Ishikawa (cell line): ENCODE measurements at regions not wholly inside any gene's neighbourhood (a gene's known extent, or its start where the extent isn't known, plus 50 kb on each side); places are given as distances from the start of the nearest gene placed in this dataset.

Experiments used
- CEBPB ChIP-seq: IDR thresholded peaks from 2 replicates; pipeline ENCODE4 v1.6.1; 2012
- CREB1 ChIP-seq: IDR thresholded peaks from 2 replicates; pipeline ENCODE4 v1.6.1; 2012; ENCODE audit warnings: low read depth
- EGR1 ChIP-seq: IDR thresholded peaks from 2 replicates; pipeline ENCODE4 v1.6.1; 2012
- EP300 ChIP-seq: IDR thresholded peaks from 2 replicates; pipeline ENCODE4 v1.6.1; 2012; ENCODE audit warnings: borderline replicate concordance
- FOXM1 ChIP-seq: IDR thresholded peaks from 2 replicates; pipeline ENCODE4 v1.6.1; 2012; ENCODE audit warnings: low read depth, borderline replicate concordance
- MAX ChIP-seq: IDR thresholded peaks from 2 replicates; pipeline ENCODE4 v1.6.1; 2012
- NFIC ChIP-seq: IDR thresholded peaks from 2 replicates; pipeline ENCODE4 v1.6.1; 2012
- RAD21 ChIP-seq: IDR thresholded peaks from 2 replicates; pipeline ENCODE4 v1.6.1; 2012; ENCODE audit warnings: low read depth
- TAF1 ChIP-seq: IDR thresholded peaks from 2 replicates; pipeline ENCODE4 v1.6.1; 2012; ENCODE audit warnings: low read depth, mild to moderate bottlenecking
- TCF12 ChIP-seq: IDR thresholded peaks from 2 replicates; pipeline ENCODE4 v1.6.1; 2012; ENCODE audit warnings: low read depth
- TEAD4 ChIP-seq: IDR thresholded peaks from 2 replicates; pipeline ENCODE4 v1.6.1; 2012
- USF1 ChIP-seq: IDR thresholded peaks from 2 replicates; pipeline ENCODE4 v1.6.1; 2012
- YY1 ChIP-seq: IDR thresholded peaks from 2 replicates; pipeline ENCODE4 v1.6.1; 2012; ENCODE audit warnings: low read depth
- ZBTB7A ChIP-seq: IDR thresholded peaks from 2 replicates; pipeline ENCODE4 v1.6.1; 2012; ENCODE audit warnings: low read depth
- TF ChIP-seq, protein P1 (sequence below): IDR thresholded peaks from 2 replicates; pipeline ENCODE4 v1.6.1; 2012; ENCODE audit warnings: low read depth, mild to moderate bottlenecking

DNA sequence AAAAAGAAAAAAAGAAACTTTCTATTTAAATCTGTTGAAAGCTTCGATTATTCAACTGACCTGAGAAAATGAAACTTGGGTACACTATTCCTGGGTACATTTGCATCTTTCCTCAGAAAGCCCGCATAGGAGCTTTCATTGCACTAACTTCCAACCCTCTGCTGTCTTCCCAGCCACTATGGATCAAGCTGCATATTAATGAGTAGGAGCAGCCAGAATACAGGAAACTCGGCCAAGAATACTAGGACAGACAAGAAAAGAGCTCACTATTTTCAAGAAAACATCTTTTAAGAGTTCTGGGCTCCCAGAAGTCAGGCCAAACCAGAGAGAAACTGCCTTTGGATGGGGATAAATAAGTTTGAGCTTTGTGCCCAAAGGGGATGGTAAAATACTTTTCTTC lies 135.0 kb upstream of the CCDC28A start:
- no peak for TF ChIP-seq TAF1

- no peak for TF ChIP-seq FOXM1
- TF ChIP-seq CREB1, result no peak
- TF ChIP-seq CEBPB, result no peak
- TF ChIP-seq NFIC, result no peak
These were observed 133.5 kb upstream of the CCDC28A start for GRCh38 chr6:138640028-138640427.

DNA sequence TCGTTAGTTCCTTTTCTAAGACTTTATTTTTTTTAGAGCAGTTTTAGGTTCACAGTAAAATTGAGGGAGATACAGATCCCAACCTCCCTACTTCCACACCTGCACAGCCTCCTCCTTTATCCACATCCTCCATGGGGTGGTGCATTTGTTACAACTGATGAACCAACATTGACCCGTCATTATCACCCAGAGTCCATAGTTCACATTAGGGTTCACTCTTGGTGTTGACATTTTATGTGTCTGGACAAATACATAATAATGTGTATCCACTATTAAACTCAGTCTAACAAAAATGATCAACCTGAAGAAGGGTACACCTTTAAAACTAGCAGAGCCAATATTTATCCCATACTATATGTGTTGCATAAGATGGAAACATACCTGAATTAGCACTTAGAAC lies 130.4 kb upstream of the CCDC28A start:
- no peak for TF ChIP-seq TCF12
- TF ChIP-seq ZBTB7A, result no peak
- TF ChIP-seq MAX, result no peak
- TF ChIP-seq, protein P1, sequence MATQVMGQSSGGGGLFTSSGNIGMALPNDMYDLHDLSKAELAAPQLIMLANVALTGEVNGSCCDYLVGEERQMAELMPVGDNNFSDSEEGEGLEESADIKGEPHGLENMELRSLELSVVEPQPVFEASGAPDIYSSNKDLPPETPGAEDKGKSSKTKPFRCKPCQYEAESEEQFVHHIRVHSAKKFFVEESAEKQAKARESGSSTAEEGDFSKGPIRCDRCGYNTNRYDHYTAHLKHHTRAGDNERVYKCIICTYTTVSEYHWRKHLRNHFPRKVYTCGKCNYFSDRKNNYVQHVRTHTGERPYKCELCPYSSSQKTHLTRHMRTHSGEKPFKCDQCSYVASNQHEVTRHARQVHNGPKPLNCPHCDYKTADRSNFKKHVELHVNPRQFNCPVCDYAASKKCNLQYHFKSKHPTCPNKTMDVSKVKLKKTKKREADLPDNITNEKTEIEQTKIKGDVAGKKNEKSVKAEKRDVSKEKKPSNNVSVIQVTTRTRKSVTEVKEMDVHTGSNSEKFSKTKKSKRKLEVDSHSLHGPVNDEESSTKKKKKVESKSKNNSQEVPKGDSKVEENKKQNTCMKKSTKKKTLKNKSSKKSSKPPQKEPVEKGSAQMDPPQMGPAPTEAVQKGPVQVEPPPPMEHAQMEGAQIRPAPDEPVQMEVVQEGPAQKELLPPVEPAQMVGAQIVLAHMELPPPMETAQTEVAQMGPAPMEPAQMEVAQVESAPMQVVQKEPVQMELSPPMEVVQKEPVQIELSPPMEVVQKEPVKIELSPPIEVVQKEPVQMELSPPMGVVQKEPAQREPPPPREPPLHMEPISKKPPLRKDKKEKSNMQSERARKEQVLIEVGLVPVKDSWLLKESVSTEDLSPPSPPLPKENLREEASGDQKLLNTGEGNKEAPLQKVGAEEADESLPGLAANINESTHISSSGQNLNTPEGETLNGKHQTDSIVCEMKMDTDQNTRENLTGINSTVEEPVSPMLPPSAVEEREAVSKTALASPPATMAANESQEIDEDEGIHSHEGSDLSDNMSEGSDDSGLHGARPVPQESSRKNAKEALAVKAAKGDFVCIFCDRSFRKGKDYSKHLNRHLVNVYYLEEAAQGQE, result no peak
- TF ChIP-seq EP300, result no peak
- no peak for TF ChIP-seq USF1
- no peak for TF ChIP-seq CREB1
- TF ChIP-seq NFIC, result no peak
- TF ChIP-seq TEAD4, result no peak
- no peak for TF ChIP-seq TAF1
- no peak for TF ChIP-seq EGR1
- TF ChIP-seq YY1, result no peak
- TF ChIP-seq FOXM1, result no peak
- TF ChIP-seq RAD21, result no peak
- no peak for TF ChIP-seq CEBPB

DNA sequence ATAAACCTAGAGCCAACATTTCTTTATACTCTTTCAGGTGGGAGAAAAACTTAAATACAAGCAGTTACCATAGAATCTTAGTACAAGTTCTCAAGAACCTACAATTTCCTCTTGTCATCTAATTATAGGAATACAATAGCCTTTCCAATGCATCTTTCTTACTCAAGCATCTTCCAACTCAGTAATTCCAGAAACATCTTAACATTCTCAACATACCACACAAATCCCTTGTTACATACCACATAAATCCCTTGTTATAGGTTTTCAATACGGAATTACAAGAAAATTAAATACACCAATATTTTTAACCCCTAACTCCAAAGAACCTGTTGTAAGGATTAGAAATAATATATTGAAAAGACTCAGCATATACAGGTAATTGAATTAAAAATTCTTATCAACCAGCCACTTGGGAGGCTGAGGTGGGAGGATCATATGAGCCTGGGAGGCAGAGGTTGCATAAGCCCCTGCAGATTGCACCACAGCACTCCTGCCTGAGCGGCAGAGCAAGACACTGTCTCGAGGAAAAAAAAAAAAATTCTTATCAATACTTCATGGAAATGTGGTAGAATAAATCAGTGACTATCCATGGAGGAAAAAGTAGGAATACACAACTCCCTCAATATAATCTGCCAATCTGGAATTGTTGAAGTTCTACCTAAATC lies 127.5 kb upstream of the CCDC28A start:
- TF ChIP-seq RAD21 (no peak), YY1 (no peak)

DNA sequence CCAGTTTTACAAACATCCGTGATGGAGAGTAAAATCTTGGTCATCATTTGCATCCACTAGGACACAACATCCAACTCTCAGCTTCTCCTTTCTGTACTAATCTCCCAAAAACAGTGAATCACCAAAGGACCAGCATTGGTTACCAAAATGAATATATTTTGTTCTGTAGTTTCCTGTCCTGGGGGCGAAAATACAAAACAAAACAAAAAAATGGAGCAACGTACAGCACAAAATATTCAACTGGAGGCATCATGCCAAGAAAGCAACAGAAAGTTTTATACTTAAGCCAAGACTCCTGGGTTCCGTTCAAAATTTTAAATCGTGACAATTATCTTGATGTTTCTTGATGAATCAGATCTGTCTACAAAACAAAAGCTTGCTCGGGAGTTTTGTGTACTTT lies 126.6 kb upstream of the CCDC28A start:
- no peak for TF ChIP-seq YY1
- no peak for TF ChIP-seq CEBPB
- TF ChIP-seq, protein P1, result no peak
- TF ChIP-seq TAF1, result no peak
- no peak for TF ChIP-seq ZBTB7A
- TF ChIP-seq USF1, result no peak

DNA sequence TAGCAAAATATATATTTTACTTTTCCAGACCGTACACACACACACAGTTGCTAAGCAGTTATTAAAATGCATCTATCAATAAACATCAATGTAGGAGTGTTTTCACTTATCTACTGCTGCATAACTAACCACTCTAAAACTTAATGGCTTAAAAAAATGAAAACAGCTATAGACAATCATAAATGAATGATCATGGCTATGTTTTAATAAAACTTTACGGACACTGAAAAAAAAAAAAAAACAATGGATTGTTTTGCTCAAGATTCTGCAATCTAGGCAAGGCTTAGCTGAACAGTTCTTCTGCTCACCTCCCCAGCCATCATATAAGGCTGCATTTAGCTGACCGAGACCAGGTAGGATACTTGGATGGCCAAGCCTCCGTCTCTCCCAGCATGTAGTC lies 125.4 kb upstream of the CCDC28A start:
- TF ChIP-seq RAD21, result no peak
- no peak for TF ChIP-seq TEAD4
- no peak for TF ChIP-seq FOXM1
- TF ChIP-seq YY1, result no peak
- TF ChIP-seq MAX, result no peak
- TF ChIP-seq NFIC, result no peak
- TF ChIP-seq TAF1, result no peak
- TF ChIP-seq, protein P1, result no peak
- TF ChIP-seq EP300, result no peak
- TF ChIP-seq CREB1, result no peak
- TF ChIP-seq USF1, result no peak
- no peak for TF ChIP-seq ZBTB7A
- no peak for TF ChIP-seq EGR1
- TF ChIP-seq CEBPB, result no peak
- TF ChIP-seq TCF12, result no peak
